ENCODE measurements at regions not wholly inside any gene's neighbourhood (a gene's known extent, or its start where the extent isn't known, plus 50 kb on each side); places are given as distances from the start of the nearest gene placed in this dataset.

DNA sequence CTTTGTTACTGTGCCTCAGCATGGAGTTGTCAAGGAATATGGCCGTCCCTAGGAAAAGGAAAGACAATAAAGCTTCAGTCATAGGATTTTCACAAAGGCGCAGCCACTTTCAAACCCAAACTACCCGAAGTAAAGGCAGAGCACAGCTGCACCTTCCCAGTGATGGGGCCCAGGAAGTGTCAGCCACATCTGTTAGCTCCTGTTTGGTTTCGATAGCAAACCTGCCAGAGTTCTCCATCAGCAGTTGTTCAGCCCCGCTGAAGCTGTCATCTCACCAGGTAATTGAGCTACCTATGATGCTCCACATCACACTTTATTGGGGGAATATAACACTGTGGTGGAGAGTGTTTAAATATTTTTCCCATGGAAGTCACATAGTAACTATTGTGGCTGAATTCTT is 80.7 kb downstream of the LRATD1 start:
- TF ChIP-seq, protein P1, sequence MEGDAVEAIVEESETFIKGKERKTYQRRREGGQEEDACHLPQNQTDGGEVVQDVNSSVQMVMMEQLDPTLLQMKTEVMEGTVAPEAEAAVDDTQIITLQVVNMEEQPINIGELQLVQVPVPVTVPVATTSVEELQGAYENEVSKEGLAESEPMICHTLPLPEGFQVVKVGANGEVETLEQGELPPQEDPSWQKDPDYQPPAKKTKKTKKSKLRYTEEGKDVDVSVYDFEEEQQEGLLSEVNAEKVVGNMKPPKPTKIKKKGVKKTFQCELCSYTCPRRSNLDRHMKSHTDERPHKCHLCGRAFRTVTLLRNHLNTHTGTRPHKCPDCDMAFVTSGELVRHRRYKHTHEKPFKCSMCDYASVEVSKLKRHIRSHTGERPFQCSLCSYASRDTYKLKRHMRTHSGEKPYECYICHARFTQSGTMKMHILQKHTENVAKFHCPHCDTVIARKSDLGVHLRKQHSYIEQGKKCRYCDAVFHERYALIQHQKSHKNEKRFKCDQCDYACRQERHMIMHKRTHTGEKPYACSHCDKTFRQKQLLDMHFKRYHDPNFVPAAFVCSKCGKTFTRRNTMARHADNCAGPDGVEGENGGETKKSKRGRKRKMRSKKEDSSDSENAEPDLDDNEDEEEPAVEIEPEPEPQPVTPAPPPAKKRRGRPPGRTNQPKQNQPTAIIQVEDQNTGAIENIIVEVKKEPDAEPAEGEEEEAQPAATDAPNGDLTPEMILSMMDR (conservative IDR thresholded peaks at IDR 0.05; ENCODE audit: low read depth, low read length): no peak
- no peak overlapping the region for H3K4me3 ChIP-seq (ENCODE audit: low read depth, low read length)
- DNase-seq (ENCODE audit: low read depth): no peak

DNA sequence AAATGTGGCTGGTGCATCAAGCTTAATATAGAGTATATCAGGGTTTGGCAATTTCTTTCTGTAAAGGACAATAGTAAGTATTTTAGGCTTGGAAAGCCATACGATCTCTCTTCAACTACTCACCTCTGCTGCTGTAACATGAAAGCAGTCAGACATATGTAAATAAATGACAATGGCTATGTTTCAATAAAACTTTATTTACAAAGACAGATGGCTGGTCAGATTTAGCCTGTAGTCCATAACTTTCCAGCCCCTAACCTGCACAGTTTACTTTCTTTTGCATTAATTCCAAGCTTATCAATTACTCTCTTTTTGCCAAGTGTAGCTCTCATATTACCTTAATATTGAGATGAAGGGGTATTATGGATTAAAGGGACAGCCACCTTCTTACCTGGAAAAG is 83.1 kb downstream of the LRATD1 start:
- no peak overlapping the region for H3K4me3 ChIP-seq (ENCODE audit: low read depth, low read length)
- TF ChIP-seq, protein P1 (conservative IDR thresholded peaks at IDR 0.05; ENCODE audit: low read depth, low read length): no peak
- no peak for DNase-seq (ENCODE audit: low read depth)

DNA sequence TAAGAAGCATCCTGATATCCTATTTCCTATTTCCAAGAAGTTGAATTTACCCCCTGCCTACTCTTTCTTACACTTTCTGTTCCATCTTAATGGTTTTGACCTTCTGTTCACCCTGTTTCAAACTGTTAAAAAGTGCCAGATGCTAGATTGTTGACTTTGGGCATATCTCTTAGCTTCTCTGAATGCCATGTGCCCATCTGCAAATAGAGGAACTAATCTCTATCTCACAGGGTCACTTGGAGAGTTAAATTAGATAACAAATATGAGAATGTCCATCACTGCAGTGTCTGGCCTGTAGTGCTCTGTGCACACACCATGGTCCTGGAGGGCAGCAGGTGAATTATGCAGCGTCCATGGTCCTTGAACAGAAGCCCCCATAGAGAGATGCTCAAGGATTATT is 83.8 kb downstream of the LRATD1 start:
- TF ChIP-seq, protein P1 (conservative IDR thresholded peaks at IDR 0.05; ENCODE audit: low read depth, low read length): no peak
- H3K4me3 ChIP-seq (ENCODE audit: low read depth, low read length): no peak overlapping the region
- DNase-seq (ENCODE audit: low read depth): no peak

DNA sequence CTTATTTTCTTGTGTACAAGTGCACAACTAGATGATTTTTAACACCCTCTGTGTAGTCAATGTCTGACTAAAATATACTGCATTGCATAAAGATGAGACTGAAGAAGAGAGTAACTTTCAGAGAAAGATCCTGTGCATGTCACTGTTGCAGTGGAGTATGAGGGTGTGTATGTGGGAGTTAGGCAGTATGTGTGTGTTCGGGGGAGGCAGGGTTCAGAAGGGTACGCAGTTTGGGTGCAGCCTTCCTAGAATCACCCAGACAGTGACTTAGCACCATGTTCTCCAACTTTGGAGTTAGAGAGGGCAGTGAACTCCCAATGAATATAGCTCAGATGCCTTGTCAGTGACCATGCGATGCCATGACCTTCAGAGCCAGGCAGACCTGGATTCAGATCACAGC is 84.6 kb downstream of the LRATD1 start:
- DNase-seq (ENCODE audit: low read depth): no peak
- TF ChIP-seq, protein P1 (conservative IDR thresholded peaks at IDR 0.05; ENCODE audit: low read depth, low read length): no peak
- no peak overlapping the region for H3K4me3 ChIP-seq (ENCODE audit: low read depth, low read length)

DNA sequence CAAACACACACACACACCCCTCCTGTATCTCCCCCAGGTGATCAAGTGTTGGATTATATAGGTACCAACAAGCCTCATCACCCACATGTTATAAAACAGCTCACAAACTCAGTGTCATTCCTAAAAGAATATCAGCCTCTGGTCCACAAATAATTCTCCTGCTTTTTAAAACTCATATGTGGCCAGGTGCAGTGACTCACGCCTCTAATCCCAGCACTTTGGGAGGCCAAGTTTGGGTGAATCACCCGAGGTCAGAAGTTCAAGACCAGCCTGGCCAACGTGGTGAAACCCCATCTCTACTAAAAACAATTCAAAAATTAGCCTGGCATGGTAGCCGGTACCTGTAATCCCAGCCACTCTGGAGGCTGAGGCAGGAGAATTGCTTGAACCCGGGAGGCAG is 87.8 kb downstream of the LRATD1 start:
- no peak overlapping the region for H3K4me3 ChIP-seq (ENCODE audit: low read depth, low read length)
- no peak for DNase-seq (ENCODE audit: low read depth)
- TF ChIP-seq, protein P1 (conservative IDR thresholded peaks at IDR 0.05; ENCODE audit: low read depth, low read length): no peak

DNA sequence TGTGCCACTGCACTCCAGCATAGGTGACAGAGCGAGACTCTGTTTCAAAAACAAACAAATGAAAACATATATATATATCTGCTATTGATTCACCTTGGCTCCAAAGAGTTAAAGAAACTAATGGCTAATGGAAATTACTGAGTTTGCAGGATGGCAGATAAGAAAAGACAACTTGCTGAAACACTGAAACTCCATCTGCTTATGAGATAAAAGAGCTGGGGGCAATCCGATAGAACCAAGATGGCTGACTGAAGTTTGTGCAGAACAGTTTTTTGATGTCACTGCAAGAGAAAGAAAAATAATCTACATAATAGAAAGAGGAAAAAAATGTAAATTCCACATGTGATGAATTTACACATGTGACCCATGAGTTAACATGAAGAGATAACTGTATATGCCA is 88.2 kb downstream of the LRATD1 start:
- no peak for DNase-seq (ENCODE audit: low read depth)
- TF ChIP-seq, protein P1 (conservative IDR thresholded peaks at IDR 0.05; ENCODE audit: low read depth, low read length): no peak
- no peak overlapping the region for H3K4me3 ChIP-seq (ENCODE audit: low read depth, low read length)

DNA sequence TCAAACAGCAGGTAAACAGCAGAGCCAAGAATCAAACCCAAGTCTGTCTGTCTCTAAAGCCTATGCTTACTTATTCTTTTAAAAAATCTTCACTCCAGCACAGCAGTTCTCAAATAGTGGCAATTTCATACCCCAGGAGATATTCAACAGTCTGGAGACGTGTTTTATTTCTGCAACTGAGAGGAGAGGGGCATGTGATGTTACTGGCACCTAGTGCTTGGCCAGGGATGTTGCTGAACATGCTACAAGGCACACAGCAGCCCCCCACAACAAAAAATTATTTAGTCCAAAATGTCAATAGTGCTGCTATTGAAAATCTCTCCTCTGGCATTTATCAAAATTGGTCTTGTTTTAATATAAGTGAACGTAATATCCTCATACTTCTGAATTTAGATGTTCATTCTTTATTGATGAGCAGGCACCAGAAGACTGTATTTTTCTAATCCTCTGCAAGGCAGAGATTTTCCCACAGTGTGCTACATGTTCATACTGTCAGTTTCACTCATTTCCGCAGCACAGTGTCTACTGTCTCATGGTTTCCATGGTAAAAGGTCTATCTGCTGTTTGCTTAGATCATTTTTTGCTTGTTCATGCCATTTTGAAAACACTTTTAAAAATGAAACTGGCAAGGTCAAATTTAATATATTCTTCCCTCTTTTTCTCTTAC is 90.5 kb downstream of the LRATD1 start:
- TF ChIP-seq, protein P1 (conservative IDR thresholded peaks at IDR 0.05; ENCODE audit: low read depth, low read length): peak; percentile 5
- no peak overlapping the region for H3K4me3 ChIP-seq (ENCODE audit: low read depth, low read length)

More for the DNA sequence above, 90.5 kb downstream of the LRATD1 start:
- no peak for DNase-seq (ENCODE audit: low read depth)

Data from epithelial cell of proximal tubule (primary cell).